HUES6 (cell line): ENCODE measurements at regions not wholly inside any gene's neighbourhood (a gene's known extent, or its start where the extent isn't known, plus 50 kb on each side); places are given as distances from the start of the nearest gene placed in this dataset.
A peak's percentile ranks its signal among the peaks of the same experiment; 100 is the strongest.

ENCODE experiments used
- H3K27ac ChIP-seq: 2 replicates; pipeline ENCODE4 v1.7.0; 2013; ENCODE audit warnings: low read depth, mild to moderate bottlenecking, low read length, inconsistent platforms
- H3K27me3 ChIP-seq: 2 replicates; pipeline ENCODE4 v1.6.1; 2013; ENCODE audit warnings: low read length; ENCODE audit not compliant: control insufficient read depth, insufficient read depth
- H3K36me3 ChIP-seq: 2 replicates; pipeline ENCODE4 v1.6.1; 2013; ENCODE audit warnings: low read length; ENCODE audit not compliant: control insufficient read depth, insufficient read depth
- H3K4me1 ChIP-seq: 2 replicates; pipeline ENCODE4 v1.6.1; 2013; ENCODE audit warnings: low read length; ENCODE audit not compliant: control insufficient read depth, insufficient read depth
- H3K4me3 ChIP-seq: 2 replicates; pipeline ENCODE4 v1.5.1; 2013; ENCODE audit warnings: low read depth, low read length
- H3K9ac ChIP-seq: one replicate; pipeline ENCODE4 v1.6.1; 2013; ENCODE audit warnings: mild to moderate bottlenecking, low read length
- H3K9me3 ChIP-seq: 2 replicates; pipeline ENCODE4 v1.6.1; 2013; ENCODE audit warnings: low read depth, low read length; ENCODE audit not compliant: control insufficient read depth, insufficient read depth

DNA sequence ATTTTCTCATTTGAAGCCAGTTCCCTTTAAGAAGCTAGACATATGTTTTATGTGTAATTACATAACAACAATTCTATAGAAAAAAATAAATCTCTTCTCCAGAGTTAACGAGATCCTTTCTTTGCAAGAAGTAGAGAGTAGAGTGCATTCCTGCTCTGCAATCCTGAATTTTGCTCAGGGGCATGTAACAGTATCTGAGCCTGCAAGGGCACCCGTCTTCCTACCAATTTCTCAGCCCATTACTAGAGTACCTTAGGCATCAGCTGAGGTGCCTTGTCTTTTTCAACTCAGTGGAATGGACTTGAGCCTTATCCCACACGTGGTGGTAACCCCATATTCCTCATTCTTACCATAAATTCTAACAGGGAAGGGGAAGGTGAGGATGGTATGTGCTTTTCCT lies 205.9 kb downstream of the IKZF2 start:
- no peaks in the 10 kb centered on the region for H3K36me3 ChIP-seq
- no peaks in the 10 kb centered on the region for H3K27me3 ChIP-seq
- H3K9ac ChIP-seq = no peak overlapping the region
- H3K4me3 ChIP-seq = no peak overlapping the region
- H3K27ac ChIP-seq = no peak overlapping the region
- no peaks in the 10 kb centered on the region for H3K9me3 ChIP-seq
- H3K4me1 ChIP-seq = peaks cover 25% of the 10 kb centered on the region

DNA sequence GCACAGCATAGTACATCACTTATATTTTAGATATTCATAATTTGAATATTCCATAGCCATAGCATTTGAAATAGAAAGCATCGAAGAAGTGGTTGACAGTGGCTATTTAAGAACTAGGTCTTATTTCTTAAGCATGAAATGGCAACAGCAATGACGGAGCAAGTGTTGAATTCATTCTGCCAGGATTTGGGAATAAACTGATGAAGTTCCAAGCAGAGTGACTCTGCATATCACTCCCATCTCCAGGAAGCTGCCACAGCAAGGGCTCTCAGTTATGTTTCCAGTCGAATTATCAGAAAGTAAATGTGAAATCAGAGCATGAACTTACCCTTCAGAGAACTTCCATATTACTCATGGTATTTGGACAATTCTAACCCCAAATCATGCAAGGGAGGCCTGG lies 208.1 kb downstream of the IKZF2 start:
- Histone ChIP-seq H3K9me3 (no peaks in the 10 kb centered on the region), H3K27ac (no peak overlapping the region), H3K36me3 (no peaks in the 10 kb centered on the region), H3K9ac (no peak overlapping the region), H3K4me3 (no peak overlapping the region), H3K4me1 (peaks cover 36% of the 10 kb centered on the region), H3K27me3 (no peaks in the 10 kb centered on the region)

DNA sequence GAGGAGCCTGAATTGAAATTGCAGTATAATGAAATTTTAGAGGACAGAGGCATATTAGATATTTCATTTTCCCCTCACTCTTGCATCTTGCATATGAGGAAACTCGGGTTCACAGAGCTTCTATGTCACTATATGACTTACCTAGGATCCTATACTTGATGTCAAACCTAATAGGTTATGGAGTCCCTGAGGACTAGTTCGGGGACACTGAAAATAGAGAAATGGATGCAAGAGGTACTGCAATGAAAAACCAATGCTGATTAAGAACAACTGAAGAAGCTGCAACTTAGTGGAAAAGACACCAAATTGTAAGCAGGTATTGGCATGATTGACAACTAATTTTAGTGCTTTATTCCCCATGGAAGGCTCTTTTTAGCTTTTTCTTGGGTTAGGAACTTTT lies 210.1 kb downstream of the IKZF2 start:
- Histone ChIP-seq H3K27ac (0 out of 2 replicates have a peak overlapping the region, but pooled peaks have one; percentile 22), H3K27me3 (no peaks in the 10 kb centered on the region), H3K9ac (no peak overlapping the region), H3K36me3 (no peaks in the 10 kb centered on the region), H3K4me1 (peaks cover 43% of the 10 kb centered on the region), H3K9me3 (no peaks in the 10 kb centered on the region), H3K4me3 (no peak overlapping the region)

DNA sequence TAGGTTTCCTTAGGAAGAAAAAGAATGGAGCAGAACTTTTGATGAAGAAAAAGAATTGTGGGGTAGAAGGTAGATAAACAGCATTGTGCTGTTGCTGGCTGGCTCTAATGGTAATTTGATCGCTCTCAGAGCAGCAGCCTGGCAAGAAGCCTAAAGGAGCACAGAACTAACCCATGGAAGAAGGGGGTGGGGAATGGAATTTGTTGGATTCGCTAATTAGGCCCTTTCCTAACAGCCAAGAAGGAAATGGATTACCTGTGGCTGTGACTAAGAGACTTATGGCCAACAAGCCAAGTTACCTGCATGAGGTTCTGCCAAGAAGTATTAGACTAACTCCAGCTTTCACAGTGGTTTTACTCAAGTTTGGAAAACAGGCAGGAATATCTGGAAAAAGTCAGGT lies 210.6 kb downstream of the IKZF2 start:
- Histone ChIP-seq H3K9me3 (no peaks in the 10 kb centered on the region), H3K9ac (no peak overlapping the region), H3K27ac (0 out of 2 replicates have a peak overlapping the region, but pooled peaks have one; percentile 22), H3K27me3 (no peaks in the 10 kb centered on the region), H3K4me3 (no peak overlapping the region), H3K4me1 (peaks cover 39% of the 10 kb centered on the region), H3K36me3 (no peaks in the 10 kb centered on the region)

DNA sequence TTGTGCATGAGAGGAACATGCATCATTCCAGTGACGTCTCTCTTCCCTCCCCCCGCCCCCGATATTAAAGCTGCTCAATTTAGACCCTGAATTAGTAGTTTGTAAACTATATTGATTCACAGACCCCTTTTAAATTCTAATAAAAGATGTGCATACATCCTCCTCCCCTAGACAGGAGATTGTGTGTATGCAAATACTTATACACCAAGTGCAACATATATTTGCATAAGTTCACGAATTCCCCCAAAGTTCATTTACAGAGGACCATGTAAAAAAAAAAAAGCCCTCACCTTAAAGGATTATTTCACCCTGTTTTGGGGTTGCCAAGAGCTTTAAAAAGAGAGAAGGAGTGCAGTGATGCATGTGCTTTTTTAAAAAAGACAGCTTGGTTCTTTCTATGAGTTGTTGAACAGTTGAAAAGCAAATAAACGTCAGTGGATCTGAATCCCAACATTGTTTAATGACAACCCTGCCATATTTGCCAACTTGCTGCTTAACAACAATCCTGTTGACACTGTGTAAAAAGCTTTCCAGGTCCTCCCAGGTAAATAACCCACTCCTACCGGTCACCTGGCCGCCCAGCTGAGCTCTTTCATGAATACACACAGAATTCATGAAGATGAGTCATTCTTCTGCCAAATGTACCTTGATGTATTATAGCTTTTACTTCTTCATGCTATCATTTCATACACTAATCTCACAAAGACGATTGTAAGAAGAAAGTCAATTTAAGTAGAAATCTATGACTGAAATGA lies 211.5 kb downstream of the IKZF2 start:
- H3K36me3 ChIP-seq = no peaks in the 10 kb centered on the region
- H3K4me3 ChIP-seq = no peak overlapping the region
- no peak overlapping the region for H3K9ac ChIP-seq
- H3K4me1 ChIP-seq = peaks cover 35% of the 10 kb centered on the region
- no peak overlapping the region for H3K27ac ChIP-seq
- H3K27me3 ChIP-seq = no peaks in the 10 kb centered on the region
- H3K9me3 ChIP-seq = no peaks in the 10 kb centered on the region

DNA sequence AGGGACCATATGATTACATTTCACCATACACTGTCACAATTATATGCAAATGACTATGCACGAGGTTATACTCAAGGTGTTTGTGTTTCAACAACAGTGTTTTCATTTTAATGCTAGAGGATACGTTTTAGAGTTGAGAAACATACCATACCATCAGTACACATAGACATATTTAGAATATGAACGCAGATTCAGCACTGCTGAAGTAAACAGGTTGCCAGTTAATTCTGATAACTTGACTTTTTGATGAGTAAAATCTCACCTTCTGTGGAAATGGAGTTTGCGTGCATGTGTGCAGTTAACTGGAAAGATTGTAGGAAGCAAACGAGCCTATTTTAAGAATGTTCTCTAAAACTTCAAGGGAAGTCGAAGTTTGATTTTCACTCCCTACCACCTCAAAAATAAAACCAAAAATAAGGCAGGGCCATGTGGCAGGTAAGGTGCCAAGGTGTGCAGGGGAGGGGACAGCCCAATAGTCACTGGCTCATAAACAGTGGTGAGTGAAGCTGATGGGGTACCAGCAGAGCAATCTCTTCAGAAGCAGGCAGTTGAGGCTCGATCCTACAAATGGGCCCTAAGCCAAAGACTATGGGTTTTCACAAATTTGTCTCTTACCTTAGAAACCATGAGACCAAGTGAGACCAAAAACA lies 213.1 kb downstream of the IKZF2 start:
- no peak overlapping the region for H3K27ac ChIP-seq
- H3K4me1 ChIP-seq = peaks cover 32% of the 10 kb centered on the region
- no peaks in the 10 kb centered on the region for H3K36me3 ChIP-seq
- H3K4me3 ChIP-seq = no peak overlapping the region
- no peaks in the 10 kb centered on the region for H3K9me3 ChIP-seq
- H3K9ac ChIP-seq = no peak overlapping the region
- no peaks in the 10 kb centered on the region for H3K27me3 ChIP-seq

DNA sequence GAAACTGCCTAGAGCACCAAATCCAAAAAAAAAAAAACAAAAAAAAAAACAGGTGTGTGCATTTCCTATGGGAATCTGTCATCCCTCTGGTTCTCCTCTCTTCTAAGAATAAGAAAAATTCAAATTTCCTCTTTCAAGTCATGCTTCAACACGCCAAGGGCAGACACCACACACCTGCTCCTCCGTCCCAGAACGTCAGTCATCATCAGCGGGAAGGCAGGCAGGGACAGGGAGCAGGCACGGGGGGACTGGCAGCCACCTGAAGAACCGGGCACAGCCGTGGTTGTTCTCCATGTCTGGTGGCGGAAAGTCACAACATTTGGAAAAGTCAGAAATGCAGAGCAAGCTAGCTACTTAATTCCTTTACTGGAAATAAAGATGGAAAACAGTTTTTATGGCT lies 214.8 kb downstream of the IKZF2 start:
- no peaks in the 10 kb centered on the region for H3K36me3 ChIP-seq
- no peak overlapping the region for H3K27ac ChIP-seq
- no peaks in the 10 kb centered on the region for H3K9me3 ChIP-seq

DNA sequence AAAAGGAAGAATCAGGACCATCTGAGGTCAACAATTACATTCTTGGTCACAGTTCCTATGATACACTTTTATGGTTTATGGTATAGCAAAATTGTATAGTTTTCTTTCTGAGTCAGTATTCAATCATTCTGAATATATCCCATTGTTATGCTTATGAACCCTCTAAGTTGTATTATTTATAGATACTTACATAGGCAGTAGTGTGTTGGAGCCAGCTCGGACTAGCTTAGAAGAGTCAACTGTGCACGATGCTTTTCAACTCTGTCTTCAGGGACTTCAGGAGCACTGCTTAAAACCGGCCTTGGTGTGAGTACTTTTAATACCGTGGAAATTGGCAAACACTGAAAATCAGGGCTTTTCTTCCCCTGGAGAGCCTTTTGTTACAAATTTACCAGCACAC lies 215.7 kb downstream of the IKZF2 start:
- no peaks in the 10 kb centered on the region for H3K27me3 ChIP-seq
- no peaks in the 10 kb centered on the region for H3K36me3 ChIP-seq
- no peaks in the 10 kb centered on the region for H3K9me3 ChIP-seq

More for the DNA sequence above, 214.8 kb downstream of the IKZF2 start:
- no peaks in the 10 kb centered on the region for H3K27me3 ChIP-seq
- no peak overlapping the region for H3K9ac ChIP-seq
- no peak overlapping the region for H3K4me3 ChIP-seq
- peaks cover 29% of the 10 kb centered on the region for H3K4me1 ChIP-seq

DNA sequence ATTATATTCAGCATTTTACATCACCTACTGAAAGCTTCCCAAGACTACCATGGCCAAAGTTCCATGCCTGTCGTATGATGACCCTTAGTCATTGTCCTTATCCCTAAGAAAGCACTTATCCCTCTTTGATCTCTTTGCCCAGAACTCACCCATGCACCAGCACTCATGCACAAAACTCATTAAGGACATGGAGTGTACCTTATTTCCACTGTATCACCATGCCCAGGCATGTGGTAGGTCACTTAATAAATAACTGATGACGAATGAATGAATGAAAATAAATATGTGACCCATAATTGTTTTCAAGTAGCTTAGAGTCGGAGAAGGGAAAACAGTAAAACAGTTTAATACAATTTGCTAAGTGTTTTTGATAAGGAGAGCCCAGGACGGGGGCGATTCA lies 220.1 kb downstream of the IKZF2 start:
- no peak overlapping the region for H3K9ac ChIP-seq
- no peaks in the 10 kb centered on the region for H3K9me3 ChIP-seq
- H3K27ac ChIP-seq = no peak overlapping the region
- no peak overlapping the region for H3K4me3 ChIP-seq
- no peaks in the 10 kb centered on the region for H3K4me1 ChIP-seq
- H3K36me3 ChIP-seq = no peaks in the 10 kb centered on the region
- H3K27me3 ChIP-seq = no peaks in the 10 kb centered on the region

More for the DNA sequence above, 215.7 kb downstream of the IKZF2 start:
- H3K9ac ChIP-seq = no peak overlapping the region
- H3K27ac ChIP-seq = no peak overlapping the region
- H3K4me3 ChIP-seq = no peak overlapping the region
- peaks cover 22% of the 10 kb centered on the region for H3K4me1 ChIP-seq

DNA sequence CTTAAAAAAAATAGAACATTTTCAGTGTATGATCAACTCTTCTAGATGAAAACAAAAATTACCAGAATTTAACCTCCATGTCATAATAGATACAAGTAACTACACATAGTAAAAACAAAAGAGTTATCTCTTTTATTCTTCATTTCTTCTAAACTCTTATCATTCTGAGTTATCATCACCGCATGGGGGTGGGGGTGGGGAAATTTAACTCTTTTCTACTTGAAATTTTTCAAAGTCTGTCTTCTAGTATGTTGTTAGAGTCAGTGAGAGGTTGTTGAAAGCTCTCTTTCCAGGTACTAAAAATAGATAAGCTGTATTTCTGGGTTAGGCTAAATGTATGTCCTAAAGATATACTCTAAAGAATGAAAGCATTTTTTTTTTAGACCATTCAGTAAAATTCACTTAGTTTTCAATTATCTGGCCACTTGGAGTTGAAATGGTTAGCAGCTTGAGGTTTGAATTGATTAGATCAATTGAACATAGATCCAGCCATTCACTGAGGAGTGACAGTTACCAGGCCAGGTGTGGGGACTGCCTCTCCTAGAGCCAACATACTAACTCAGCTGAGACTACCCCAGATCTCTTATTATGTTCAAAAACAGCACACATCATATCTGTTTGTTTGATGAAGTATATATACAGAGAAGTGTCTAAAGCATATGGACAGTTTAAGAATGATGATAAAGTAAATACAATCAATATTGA lies 220.7 kb downstream of the IKZF2 start:
- no peak overlapping the region for H3K27ac ChIP-seq
- no peaks in the 10 kb centered on the region for H3K36me3 ChIP-seq
- no peak overlapping the region for H3K9ac ChIP-seq
- H3K9me3 ChIP-seq = no peaks in the 10 kb centered on the region
- H3K4me3 ChIP-seq = no peak overlapping the region
- H3K4me1 ChIP-seq = no peaks in the 10 kb centered on the region
- H3K27me3 ChIP-seq = no peaks in the 10 kb centered on the region

DNA sequence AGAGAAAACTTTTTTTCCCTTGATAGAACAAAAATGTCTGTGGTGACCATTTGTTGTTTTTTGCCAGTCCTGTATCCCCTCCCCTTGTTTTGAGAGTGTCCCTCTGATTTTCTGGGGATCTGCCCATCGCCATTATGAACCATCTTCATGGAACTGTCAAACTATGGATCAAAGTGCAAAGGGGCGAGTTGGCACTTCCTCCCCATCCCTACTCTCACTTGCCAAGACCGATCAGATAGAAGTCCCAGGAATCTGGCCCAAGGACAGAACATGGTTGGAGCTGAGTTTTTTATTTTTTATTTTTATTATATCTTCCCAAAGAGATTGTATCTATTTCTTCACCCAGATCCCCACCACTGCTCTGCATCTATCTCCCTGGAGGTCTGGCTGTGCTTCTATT lies 221.4 kb downstream of the IKZF2 start:
- H3K9me3 ChIP-seq = peaks cover under 1% of the 10 kb centered on the region; the same call in 1 of the 2 replicates
- H3K36me3 ChIP-seq = no peaks in the 10 kb centered on the region
- no peak overlapping the region for H3K9ac ChIP-seq
- no peaks in the 10 kb centered on the region for H3K27me3 ChIP-seq
- no peaks in the 10 kb centered on the region for H3K4me1 ChIP-seq
- H3K27ac ChIP-seq = no peak overlapping the region
- H3K4me3 ChIP-seq = no peak overlapping the region
